ENCODE measurements at regions not wholly inside any gene's neighbourhood (a gene's known extent, or its start where the extent isn't known, plus 50 kb on each side); places are given as distances from the start of the nearest gene placed in this dataset.

GRCh38 chr11:98952107-98952506 is 68.6 kb upstream of the CNTN5 start:
- TF ChIP-seq, protein P1, sequence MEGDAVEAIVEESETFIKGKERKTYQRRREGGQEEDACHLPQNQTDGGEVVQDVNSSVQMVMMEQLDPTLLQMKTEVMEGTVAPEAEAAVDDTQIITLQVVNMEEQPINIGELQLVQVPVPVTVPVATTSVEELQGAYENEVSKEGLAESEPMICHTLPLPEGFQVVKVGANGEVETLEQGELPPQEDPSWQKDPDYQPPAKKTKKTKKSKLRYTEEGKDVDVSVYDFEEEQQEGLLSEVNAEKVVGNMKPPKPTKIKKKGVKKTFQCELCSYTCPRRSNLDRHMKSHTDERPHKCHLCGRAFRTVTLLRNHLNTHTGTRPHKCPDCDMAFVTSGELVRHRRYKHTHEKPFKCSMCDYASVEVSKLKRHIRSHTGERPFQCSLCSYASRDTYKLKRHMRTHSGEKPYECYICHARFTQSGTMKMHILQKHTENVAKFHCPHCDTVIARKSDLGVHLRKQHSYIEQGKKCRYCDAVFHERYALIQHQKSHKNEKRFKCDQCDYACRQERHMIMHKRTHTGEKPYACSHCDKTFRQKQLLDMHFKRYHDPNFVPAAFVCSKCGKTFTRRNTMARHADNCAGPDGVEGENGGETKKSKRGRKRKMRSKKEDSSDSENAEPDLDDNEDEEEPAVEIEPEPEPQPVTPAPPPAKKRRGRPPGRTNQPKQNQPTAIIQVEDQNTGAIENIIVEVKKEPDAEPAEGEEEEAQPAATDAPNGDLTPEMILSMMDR (IDR thresholded peaks at IDR 0.05), result no peak
- TF ChIP-seq NPAS2 (CRISPR knock-in tag; IDR thresholded peaks at IDR 0.05; ENCODE audit: borderline replicate concordance) (no peak), POLR2A (IDR thresholded peaks at IDR 0.05; ENCODE audit: low read length) (no peak), JUNB (IDR thresholded peaks at IDR 0.05) (no peak), CBX8 (IDR thresholded peaks at IDR 0.05) (no peak), EP300 (IDR thresholded peaks at IDR 0.05) (no peak), REST (IDR thresholded peaks at IDR 0.05) (no peak), EHMT2 (IDR thresholded peaks at IDR 0.05; ENCODE audit: low read depth) (no peak), CEBPB (IDR thresholded peaks at IDR 0.05) (no peak)
- TF ChIP-seq, protein P2, sequence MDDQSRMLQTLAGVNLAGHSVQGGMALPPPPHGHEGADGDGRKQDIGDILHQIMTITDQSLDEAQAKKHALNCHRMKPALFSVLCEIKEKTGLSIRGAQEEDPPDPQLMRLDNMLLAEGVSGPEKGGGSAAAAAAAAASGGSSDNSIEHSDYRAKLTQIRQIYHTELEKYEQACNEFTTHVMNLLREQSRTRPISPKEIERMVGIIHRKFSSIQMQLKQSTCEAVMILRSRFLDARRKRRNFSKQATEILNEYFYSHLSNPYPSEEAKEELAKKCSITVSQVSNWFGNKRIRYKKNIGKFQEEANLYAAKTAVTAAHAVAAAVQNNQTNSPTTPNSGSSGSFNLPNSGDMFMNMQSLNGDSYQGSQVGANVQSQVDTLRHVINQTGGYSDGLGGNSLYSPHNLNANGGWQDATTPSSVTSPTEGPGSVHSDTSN (IDR thresholded peaks at IDR 0.05), result no peak

Measured in A549 (cell line).